IPS-NIHi7 (cell line): ENCODE measurements at regions not wholly inside any gene's neighbourhood (a gene's known extent, or its start where the extent isn't known, plus 50 kb on each side); places are given as distances from the start of the nearest gene placed in this dataset.
"Not testable (repeated sequence)": the region's sequence is repeated elsewhere in the genome, so short reads cannot be mapped to it uniquely, and the experiment has no call there.

Source experiments
- DNase-seq: peaks from one replicate; pipeline ENCODE4 v3.0.0; 2012; ENCODE audit warnings: mixed read lengths; ENCODE audit errors: extremely low spot score

GRCh38 chr9:11144746-11145145, 531.9 kb upstream of the PTPRD start:
- no peak for DNase-seq

DNA sequence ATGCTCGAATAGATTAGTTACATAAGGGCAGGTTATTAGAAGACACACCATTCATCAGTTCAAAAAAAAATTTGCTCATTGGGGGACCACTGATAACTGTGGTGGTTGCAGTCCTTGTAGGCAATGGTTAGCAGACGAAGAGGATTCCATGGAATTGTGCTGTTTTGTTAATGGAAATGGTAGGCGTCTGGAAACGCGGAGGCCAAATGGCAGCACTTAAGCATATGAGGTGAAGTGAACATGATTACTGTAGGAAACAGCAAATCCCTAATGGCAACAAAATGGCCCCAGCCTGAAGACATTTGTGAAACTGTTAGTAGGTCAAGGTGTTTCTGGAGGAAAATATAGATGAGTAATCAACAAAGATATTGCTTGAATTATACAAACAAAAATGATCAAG, 535.4 kb upstream of the PTPRD start:
- no peak for DNase-seq

DNA sequence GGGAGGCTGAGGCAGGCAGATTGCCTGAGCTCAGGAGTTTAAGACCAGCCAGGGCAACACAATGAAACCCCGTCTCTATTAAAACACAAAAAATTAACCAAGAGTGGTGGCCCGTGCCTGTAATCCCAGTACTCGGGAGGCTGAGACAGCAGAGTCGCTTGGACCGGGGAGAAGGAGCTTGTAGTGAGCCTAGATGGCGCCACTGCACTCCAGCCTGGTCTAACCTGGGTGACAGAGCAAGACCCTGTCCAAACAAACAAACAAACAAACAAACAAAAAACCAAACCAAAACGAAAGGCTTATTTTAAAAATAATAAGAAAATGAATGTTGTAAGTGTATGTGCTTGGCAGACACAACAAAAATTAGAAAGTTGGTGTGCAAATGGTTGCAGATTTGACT, 536.3 kb upstream of the PTPRD start:
- DNase-seq, result peak; percentile 9

DNA sequence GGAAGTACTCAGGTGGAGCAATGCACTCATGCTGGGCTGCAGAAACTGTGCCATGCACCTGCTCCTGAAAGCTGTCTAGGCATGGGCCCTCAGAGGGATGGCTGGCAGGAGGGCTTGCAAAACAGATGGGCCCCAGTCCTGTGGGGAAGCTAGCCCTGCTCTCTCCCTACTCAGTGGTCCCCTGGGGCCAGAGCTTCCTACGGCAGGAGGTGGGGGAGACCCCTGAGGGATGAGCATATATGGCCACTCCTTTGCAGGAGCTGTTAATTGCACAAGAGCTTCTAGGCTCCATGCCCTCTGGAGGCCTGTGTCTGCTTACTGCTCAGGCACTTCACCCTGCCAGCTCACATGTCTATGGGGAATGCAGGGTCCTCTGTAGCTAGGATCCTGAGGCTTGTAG, 545.3 kb upstream of the PTPRD start:
- no peak for DNase-seq

GRCh38 chr9:11158676-11159075, 545.9 kb upstream of the PTPRD start:
- DNase-seq, result no peak

DNA sequence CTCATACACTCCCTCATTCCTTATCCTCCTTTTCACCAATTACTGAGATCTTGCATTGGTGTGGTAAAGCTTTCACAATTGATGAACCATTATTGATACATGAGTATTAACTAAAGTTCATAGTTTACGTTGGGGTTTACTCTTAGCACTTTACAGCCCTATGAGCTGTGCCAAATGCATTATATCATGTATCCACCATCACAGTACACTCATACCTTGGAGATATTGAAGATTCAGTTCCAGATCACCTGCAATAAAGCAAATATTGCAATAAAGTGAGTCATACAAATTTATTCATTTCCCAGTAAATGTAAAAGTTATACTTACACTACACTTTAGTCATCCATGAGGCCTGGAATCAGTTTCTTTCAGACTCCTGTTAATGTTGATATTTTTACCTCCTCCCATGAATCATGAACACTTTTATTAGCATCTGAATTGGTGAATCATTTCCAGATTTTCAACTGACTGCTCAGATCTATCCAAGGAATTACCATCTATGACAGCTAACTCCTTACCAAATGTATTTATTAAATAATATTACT, 546.6 kb upstream of the PTPRD start:
- DNase-seq, result no peak

DNA sequence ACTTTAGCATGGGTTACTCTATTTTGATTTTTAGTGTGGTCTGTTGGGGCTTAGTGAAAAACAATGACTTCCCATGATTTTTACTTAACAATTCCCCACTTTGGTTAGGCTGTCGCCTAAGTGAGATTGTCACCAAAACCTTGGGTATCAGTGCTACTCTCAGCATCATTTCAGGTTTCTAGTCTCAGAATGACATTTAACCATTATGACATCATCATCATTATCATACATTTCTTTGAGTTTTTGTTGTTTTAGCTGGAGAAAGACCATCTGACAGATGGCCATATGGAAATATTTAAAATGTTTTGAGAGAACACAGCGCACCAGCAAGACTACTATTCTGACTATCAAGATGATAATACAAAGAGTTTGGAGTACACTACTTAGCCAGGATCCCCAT, 551.0 kb upstream of the PTPRD start:
- DNase-seq, result no peak

DNA sequence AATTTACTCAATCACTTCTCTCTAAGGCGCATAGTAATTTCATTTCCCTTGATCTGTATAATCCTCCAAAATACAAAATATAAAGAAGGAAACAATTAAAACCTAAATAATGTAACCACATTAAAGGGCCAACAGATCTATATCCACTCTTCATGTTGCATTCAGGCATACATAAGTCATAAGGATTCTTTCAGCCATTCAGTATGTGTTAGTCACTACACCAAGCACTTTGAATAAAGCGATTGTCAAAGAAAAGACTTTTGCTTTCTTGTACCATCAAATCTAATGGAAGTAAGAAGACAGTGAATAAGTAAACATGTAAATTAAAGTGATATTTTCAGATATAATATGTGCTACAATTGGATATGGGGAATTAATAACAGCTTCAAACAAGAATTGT, 569.2 kb upstream of the PTPRD start:
- DNase-seq, result no peak

- DNase-seq, result no peak
Observed at GRCh38 chr9:11190719-11191118, 577.9 kb upstream of the PTPRD start.

GRCh38 chr9:11192993-11193392, 580.2 kb upstream of the PTPRD start:
- DNase-seq, result no peak

DNA sequence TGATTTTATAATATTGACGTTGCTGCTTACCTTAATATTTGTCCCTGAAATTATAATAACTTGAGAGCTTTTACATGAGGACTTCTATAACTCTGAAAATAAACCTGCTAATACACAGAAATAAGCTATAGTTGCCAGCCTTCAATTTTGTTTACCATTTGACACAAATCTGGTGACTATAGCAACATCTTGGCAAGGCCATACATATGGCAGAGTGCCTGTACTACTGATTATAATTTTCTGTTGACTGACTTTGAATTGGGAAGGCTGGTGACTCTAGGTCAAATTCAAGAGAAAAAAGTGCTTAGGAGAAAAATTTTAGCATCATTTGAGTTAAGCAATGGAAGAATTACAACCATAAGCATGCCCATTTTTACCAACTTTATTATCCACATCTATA, 581.4 kb upstream of the PTPRD start:
- no peak for DNase-seq

- DNase-seq, result not testable (repeated sequence)
Observed at GRCh38 chr9:11196840-11197365, 584.1 kb upstream of the PTPRD start.

DNA sequence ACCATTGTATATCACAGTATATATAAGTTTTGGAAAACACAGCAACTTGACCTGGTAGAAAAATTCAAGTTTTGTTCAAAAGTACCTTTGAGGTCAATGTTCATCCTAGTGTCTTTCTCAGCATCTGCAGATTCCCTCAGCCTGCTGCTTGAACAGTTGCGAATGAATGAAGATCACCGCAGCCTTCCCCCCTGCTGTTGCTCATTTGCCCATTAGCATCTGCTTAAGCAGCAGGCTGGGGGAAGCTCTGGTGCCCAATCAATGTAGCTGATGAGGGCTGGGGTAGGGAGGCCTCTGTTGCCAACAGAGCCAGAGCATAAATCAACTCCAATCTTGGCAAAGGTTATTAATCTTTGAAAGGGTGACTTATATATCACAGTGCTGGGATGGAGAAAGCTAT, 586.5 kb upstream of the PTPRD start:
- DNase-seq, result peak; percentile 24

- DNase-seq, result no peak
Observed at GRCh38 chr9:11204521-11204920, 591.7 kb upstream of the PTPRD start.

DNA sequence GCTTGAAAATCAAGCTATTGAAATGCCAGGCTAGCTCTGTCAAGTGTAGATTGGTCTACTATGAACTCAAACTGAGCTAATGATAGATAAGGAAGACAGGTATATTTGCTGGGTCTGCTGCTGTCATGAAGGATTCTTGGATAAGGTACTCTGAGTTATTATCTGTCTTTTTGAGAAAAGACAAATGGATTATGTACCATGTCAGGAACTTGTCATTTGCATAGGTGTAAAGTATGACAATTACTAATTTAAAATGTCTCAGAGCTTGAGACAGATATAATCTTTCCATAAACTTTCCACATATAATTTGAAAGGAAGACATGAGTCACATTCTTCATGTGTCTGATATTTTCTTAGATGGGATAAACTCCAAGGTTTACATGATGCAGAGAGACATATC, 594.1 kb upstream of the PTPRD start:
- no peak for DNase-seq

- no peak for DNase-seq
Observed at GRCh38 chr9:11233696-11234095, 620.9 kb upstream of the PTPRD start.

DNA sequence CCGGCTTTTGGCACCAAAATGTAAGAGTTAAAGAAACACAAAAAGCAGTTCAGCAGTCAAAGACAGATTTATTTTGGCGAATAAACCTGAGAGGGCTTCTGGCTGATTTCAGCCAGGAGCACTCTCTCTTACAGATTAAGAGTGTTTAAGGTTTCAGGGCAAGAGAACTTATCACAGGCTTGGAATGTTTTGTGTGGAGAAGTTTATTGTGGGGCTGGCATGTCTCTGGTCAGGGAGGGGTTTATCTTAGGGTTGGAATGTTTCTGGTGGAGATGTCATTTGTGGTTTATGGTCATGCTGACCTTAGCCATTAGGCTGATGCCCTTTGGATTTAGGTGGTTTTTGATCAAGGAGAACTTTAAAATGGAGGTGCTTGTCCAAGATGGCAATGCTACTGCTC, 622.3 kb upstream of the PTPRD start:
- DNase-seq, result no peak

- no peak for DNase-seq
Observed at GRCh38 chr9:11241779-11242178, 629.0 kb upstream of the PTPRD start.

DNA sequence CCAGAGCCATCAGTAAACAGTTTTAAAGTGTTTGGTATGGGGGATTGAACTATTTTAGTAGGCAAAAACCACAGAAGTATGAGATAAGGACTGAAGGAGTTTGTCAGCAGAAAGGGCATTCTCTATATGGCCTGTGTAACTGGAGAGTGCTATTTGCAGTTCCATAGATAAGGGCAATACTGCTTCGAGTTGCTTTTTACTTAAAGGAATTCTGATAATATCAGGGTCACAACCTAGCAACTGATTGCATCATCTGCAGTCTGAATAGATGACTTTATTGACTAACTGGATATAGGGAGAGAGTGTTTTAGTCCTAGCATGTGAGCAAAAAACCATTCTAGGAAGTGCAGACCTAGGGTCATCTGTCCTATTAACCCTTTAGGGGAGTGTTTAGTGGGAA, 645.2 kb upstream of the PTPRD start:
- DNase-seq, result no peak

GRCh38 chr9:11269036-11269435, 656.2 kb upstream of the PTPRD start:
- DNase-seq, result peak; percentile 13

GRCh38 chr9:11275158-11275695, 662.4 kb upstream of the PTPRD start:
- DNase-seq, result no peak

DNA sequence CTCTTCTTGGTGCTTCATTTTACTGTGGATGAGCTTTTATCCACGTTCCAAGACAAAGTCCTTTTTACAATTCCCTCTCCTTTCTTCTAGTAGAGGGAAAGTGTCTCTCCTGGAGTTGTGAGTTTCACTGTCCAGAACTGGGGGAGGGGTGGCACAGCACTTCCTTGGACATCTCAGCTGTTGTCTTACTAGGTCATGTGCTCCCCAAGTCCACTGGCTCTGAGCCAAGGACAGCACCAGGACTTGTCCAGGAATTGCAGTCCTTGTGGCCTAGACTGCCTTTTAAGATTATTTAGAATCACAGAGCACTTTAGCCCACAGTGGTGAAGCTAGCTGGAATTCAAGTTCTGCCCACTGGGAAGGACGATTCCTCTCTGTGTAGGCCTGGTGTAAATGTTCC, 700.2 kb upstream of the PTPRD start:
- DNase-seq, result no peak

DNA sequence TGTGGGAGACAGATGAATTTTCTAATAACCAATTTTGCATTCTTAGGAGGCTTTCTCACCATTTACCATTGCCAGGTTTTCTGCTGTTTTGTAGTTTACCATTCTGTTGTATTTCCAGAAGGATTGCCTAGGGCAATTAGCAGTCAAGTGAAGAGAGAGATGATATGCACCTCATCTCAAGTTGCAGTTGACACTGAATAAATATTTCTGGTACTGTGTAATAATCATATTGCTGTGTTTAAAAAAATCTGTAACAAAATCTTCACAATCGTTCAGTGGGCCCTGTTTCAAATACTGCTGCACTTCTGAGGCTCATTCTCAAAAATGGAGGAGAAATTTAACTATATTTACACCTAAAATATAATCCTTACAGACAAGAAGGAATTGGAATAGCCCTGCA, 706.1 kb upstream of the PTPRD start:
- no peak for DNase-seq

- peak; percentile 26 for DNase-seq
Observed at GRCh38 chr9:11319538-11319937, 706.7 kb upstream of the PTPRD start.
